ENCODE measurements at regions not wholly inside any gene's neighbourhood (a gene's known extent, or its start where the extent isn't known, plus 50 kb on each side); places are given as distances from the start of the nearest gene placed in this dataset.

GRCh38 chr2:22894761-22895160, 490.2 kb upstream of the KLHL29 start:
- FAIRE-seq (no peak), ATAC-seq (no peak), DNase-seq (ENCODE audit: low spot score) (no peak)
- no peak overlapping the region for H3K4me3 ChIP-seq (replicated peaks in 1 of 3; ENCODE audit: insufficient read depth in 1 of 3, low read depth in 2 of 3, low read length in 3 of 3)
- no peak overlapping the region for H2AFZ ChIP-seq (ENCODE audit: low read length)
- no peaks in the 10 kb centered on the region for H4K20me1 ChIP-seq (ENCODE audit: insufficient read depth, low read length)
- H3K27ac ChIP-seq (ENCODE audit: extremely low read length, insufficient read depth, low read length): no peak overlapping the region
- BruUV-seq (replicated peaks): no TSS peak
- H3K9ac ChIP-seq (ENCODE audit: insufficient read depth, low read depth, low read length): no peak overlapping the region
- no peaks in the 10 kb centered on the region for H3K79me2 ChIP-seq (ENCODE audit: insufficient read depth, low read length)
- H3K36me3 ChIP-seq (replicated peaks in 1 of 2; ENCODE audit: control insufficient read depth in 1 of 2, insufficient read depth in 2 of 2, low read length in 2 of 2): no peaks in the 10 kb centered on the region
- H3K4me2 ChIP-seq (ENCODE audit: low read depth, low read length): no peak overlapping the region
- ChIA-PET POLR2A (no interaction called here), CTCF (ENCODE audit: low intra/inter-chr PET ratio, low total read pairs) (no interaction called here)
- H3K27me3 ChIP-seq (ENCODE audit: control insufficient read depth in 1 of 2, insufficient read depth in 2 of 2, low read length in 2 of 2): no peaks in the 10 kb centered on the region
- H3K9me3 ChIP-seq (ENCODE audit: low read length): peaks cover 12% of the 10 kb centered on the region; the same call in 1 of the 2 replicates
- intact Hi-C loops (cut with micrococcal nuclease; ENCODE audit: unreplicated experiment): no loop called here
- TF ChIP-seq, protein P1, sequence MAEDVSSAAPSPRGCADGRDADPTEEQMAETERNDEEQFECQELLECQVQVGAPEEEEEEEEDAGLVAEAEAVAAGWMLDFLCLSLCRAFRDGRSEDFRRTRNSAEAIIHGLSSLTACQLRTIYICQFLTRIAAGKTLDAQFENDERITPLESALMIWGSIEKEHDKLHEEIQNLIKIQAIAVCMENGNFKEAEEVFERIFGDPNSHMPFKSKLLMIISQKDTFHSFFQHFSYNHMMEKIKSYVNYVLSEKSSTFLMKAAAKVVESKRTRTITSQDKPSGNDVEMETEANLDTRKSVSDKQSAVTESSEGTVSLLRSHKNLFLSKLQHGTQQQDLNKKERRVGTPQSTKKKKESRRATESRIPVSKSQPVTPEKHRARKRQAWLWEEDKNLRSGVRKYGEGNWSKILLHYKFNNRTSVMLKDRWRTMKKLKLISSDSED (CRISPR knock-in tag; IDR thresholded peaks at IDR 0.05): no peak
- TF ChIP-seq RAD21 (CRISPR knock-in tag; IDR thresholded peaks at IDR 0.05): no peak
- no peak for TF ChIP-seq PHF8 (CRISPR knock-in tag; IDR thresholded peaks at IDR 0.05)
- no peak for TF ChIP-seq TBX3 (IDR thresholded peaks at IDR 0.05; ENCODE audit: borderline replicate concordance)
- TF ChIP-seq BCL6 (CRISPR knock-in tag; IDR thresholded peaks at IDR 0.05): no peak
- no peak for TF ChIP-seq ATF7 (IDR thresholded peaks at IDR 0.05)
- TF ChIP-seq ATF7 (CRISPR knock-in tag; IDR thresholded peaks at IDR 0.05): no peak
- TF ChIP-seq, protein P2, sequence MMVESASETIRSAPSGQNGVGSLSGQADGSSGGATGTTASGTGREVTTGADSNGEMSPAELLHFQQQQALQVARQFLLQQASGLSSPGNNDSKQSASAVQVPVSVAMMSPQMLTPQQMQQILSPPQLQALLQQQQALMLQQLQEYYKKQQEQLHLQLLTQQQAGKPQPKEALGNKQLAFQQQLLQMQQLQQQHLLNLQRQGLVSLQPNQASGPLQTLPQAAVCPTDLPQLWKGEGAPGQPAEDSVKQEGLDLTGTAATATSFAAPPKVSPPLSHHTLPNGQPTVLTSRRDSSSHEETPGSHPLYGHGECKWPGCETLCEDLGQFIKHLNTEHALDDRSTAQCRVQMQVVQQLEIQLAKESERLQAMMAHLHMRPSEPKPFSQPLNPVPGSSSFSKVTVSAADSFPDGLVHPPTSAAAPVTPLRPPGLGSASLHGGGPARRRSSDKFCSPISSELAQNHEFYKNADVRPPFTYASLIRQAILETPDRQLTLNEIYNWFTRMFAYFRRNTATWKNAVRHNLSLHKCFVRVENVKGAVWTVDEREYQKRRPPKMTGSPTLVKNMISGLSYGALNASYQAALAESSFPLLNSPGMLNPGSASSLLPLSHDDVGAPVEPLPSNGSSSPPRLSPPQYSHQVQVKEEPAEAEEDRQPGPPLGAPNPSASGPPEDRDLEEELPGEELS (CRISPR knock-in tag; IDR thresholded peaks at IDR 0.05): no peak
- no peak for TF ChIP-seq ZIK1 (CRISPR knock-in tag; IDR thresholded peaks at IDR 0.05; ENCODE audit: borderline replicate concordance, low read depth)
- in situ Hi-C loops (cut with HindIII; ENCODE audit: extremely low pct_ligation_motif_present, low pct_unique_long_range_greater_than_20kb): no loop called here
- no peaks in the 10 kb centered on the region for H3K4me1 ChIP-seq (ENCODE audit: insufficient read depth, low read length)
- 1% methylated on average over 2 of the region's 2 CpGs for WGBS (ENCODE audit: low lambda C conversion rate)

Data from HepG2 (cell line).